ENCODE measurements at regions not wholly inside any gene's neighbourhood (a gene's known extent, or its start where the extent isn't known, plus 50 kb on each side); places are given as distances from the start of the nearest gene placed in this dataset.

DNA sequence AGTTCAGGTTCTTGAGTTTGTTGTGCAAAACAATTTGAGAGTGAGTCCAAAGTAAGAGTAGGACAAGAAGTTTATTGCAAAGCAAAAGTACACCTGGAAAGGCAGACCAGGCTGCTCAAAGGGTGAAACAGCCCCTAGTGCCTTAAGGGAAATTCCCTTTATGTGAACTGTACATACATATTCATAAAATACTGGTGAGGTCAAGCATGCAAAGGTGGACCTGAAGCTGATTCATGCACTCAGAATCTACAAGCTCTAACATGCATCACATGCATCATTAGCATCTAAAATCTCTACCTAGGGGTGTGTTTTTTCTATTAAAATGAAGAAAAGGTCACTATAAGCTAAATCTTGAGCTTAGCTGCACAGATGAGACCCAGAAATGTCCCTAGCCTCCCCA lies 266.9 kb downstream of the SPATA18 start:
- no peak for DNase-seq (ENCODE audit: low read depth in 2 of 2)
- H3K4me3 ChIP-seq (replicated peaks in 1 of 2; ENCODE audit: low read depth in 2 of 2, low read length in 2 of 2) = no peak overlapping the region
- TF ChIP-seq, protein P1, sequence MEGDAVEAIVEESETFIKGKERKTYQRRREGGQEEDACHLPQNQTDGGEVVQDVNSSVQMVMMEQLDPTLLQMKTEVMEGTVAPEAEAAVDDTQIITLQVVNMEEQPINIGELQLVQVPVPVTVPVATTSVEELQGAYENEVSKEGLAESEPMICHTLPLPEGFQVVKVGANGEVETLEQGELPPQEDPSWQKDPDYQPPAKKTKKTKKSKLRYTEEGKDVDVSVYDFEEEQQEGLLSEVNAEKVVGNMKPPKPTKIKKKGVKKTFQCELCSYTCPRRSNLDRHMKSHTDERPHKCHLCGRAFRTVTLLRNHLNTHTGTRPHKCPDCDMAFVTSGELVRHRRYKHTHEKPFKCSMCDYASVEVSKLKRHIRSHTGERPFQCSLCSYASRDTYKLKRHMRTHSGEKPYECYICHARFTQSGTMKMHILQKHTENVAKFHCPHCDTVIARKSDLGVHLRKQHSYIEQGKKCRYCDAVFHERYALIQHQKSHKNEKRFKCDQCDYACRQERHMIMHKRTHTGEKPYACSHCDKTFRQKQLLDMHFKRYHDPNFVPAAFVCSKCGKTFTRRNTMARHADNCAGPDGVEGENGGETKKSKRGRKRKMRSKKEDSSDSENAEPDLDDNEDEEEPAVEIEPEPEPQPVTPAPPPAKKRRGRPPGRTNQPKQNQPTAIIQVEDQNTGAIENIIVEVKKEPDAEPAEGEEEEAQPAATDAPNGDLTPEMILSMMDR (IDR thresholded peaks at IDR 0.05; ENCODE audit: low read depth, low read length) = no peak

DNA sequence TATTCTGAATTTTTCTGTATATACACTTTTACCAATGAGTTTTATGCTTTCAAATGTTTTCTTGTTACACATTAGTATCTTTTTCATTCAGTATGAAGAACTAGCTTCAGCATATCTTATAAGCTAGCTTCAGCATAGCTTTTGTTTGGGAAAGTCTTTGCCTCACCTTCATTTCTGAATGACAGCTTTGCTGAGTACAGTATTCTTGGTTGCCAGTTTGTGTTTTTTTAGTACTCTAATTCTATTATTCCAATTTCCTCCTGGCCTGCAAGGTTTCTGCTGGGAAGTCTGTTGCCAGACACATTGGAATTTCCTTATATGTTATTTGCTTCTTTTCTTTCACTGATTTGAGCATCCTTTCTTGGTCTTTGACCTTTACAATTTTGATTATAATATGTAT lies 278.8 kb downstream of the SPATA18 start:
- no peak for DNase-seq (ENCODE audit: low read depth in 2 of 2)

GRCh38 chr4:52343595-52343994 lies 292.5 kb downstream of the SPATA18 start:
- TF ChIP-seq, protein P1 (IDR thresholded peaks at IDR 0.05; ENCODE audit: low read depth, low read length) = no peak
- no peak for DNase-seq (ENCODE audit: low read depth in 2 of 2)
- no peak overlapping the region for H3K4me3 ChIP-seq (replicated peaks in 1 of 2; ENCODE audit: low read depth in 2 of 2, low read length in 2 of 2)

More for the DNA sequence above, 278.8 kb downstream of the SPATA18 start:
- TF ChIP-seq, protein P1 (IDR thresholded peaks at IDR 0.05; ENCODE audit: low read depth, low read length) = no peak
- H3K4me3 ChIP-seq (replicated peaks in 1 of 2; ENCODE audit: low read depth in 2 of 2, low read length in 2 of 2) = no peak overlapping the region

DNA sequence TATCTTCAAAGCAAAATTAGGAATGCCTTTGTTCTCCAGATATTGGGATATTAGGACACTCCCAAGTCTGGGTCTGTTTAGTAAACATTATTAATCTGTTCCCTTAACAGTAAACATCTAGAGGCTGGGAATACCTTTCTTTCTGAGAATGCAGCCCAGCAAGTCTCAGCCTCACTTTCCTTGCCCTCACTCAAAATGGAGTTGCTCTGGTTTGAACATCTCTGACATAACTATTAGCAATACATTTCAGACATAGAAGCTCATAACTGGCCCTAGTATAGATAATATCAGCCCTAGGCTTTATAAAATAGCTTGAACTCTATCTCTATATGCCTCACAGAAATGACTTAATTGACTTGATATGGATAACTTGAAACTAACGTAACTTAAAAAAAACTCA lies 299.8 kb downstream of the SPATA18 start:
- H3K4me3 ChIP-seq (replicated peaks in 1 of 2; ENCODE audit: low read depth in 2 of 2, low read length in 2 of 2) = no peak overlapping the region
- no peak for DNase-seq (ENCODE audit: low read depth in 2 of 2)
- TF ChIP-seq, protein P1 (IDR thresholded peaks at IDR 0.05; ENCODE audit: low read depth, low read length) = no peak

- DNase-seq (ENCODE audit: low read depth in 2 of 2) = no peak
- no peak overlapping the region for H3K4me3 ChIP-seq (replicated peaks in 1 of 2; ENCODE audit: low read depth in 2 of 2, low read length in 2 of 2)
- TF ChIP-seq, protein P1 (IDR thresholded peaks at IDR 0.05; ENCODE audit: low read depth, low read length) = no peak
These were observed 300.7 kb downstream of the USP46 start for GRCh38 chr4:52358366-52358765.

GRCh38 chr4:52358883-52359321 lies 300.2 kb downstream of the USP46 start:
- TF ChIP-seq, protein P1 (IDR thresholded peaks at IDR 0.05; ENCODE audit: low read depth, low read length) = no peak
- no peak for DNase-seq (ENCODE audit: low read depth in 2 of 2)
- H3K4me3 ChIP-seq (replicated peaks in 1 of 2; ENCODE audit: low read depth in 2 of 2, low read length in 2 of 2) = no peak overlapping the region

DNA sequence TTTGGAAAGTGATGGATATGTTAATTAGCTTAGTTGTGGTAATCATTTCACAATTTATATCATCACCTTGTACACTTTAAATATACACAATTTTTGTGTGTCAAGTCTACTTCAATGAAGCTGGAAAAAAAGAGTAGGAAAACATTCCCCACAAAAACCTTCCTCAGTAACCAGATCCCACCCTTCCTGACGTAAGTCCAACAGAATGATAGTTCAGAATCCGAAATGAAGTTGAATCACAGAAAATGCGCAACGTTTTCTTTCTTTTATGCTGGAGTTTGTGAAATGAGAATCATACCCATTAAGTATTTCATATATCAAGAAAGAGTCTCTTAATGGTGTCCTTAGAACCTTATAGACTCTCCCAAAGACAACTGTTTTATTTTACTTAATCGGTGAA lies 292.9 kb downstream of the USP46 start:
- DNase-seq (ENCODE audit: low read depth in 2 of 2) = no peak
- no peak overlapping the region for H3K4me3 ChIP-seq (replicated peaks in 1 of 2; ENCODE audit: low read depth in 2 of 2, low read length in 2 of 2)
- TF ChIP-seq, protein P1 (IDR thresholded peaks at IDR 0.05; ENCODE audit: low read depth, low read length) = no peak
